HCT116 (cell line): ENCODE measurements at regions not wholly inside any gene's neighbourhood (a gene's known extent, or its start where the extent isn't known, plus 50 kb on each side); places are given as distances from the start of the nearest gene placed in this dataset.

Source experiments
- ATAC-seq: fragments of 200-7000 bp; cut with Tn5 transposase; 2 replicates; pipeline ENCODE4 v1.9.1; 2020; ENCODE audit warnings: mild to moderate bottlenecking, moderate library complexity
- BruUV-seq: library from RNA; stranded (reverse); fragments of 400-500 nt; replicated peaks from 2 replicates; lab custom pipeline; 2021; lab: Mats Ljungman, UMichigan
- CTCF ChIA-PET: fragments of 300-600 bp; sonication (Branson Sonifier 250); formaldehyde crosslinking; loops from one replicate; lab custom pipeline; 2021; ENCODE audit warnings: antibody characterized with exemption; lab: Charles Lee
- POLR2A ChIA-PET: fragments of 300-600, 350-600 bp; sonication (Branson Sonifier 250); formaldehyde crosslinking; loops from one replicate; lab custom pipeline; 2021; ENCODE audit warnings: antibody characterized with exemption; lab: Charles Lee
- RAD21 ChIA-PET, 2 experiments: fragments of 300-600 bp; sonication (Branson Sonifier 250); formaldehyde crosslinking; loops; one replicate each; lab custom pipeline; 2023; ENCODE audit warnings: low total read pairs in 2 of 2; ENCODE audit not compliant: uncharacterized antibody in 2 of 2, unreplicated experiment in 2 of 2, low non-redundant PET in 1 of 2; lab: Charles Lee
- DNase-seq: peaks from one replicate; pipeline ENCODE4 v3.0.0-alpha.2; 2010; ENCODE audit warnings: low read depth, low spot score
- H2AFZ ChIP-seq: fragments of 200-600 bp; shearing (Covaris generic), sonication (generic); 2 replicates; pipeline ENCODE4 v1.6.1; 2017; ENCODE audit warnings: low read depth, mixed run types, mixed read lengths, antibody characterized with exemption, low read length; ENCODE audit not compliant: poor library complexity, severe bottlenecking
- H3K27ac ChIP-seq: 2 replicates; pipeline ENCODE4 v1.5.1; 2012; ENCODE audit warnings: low read depth, low read length
- H3K27me3 ChIP-seq: fragments of 200-600 bp; sonication (generic); 2 replicates; pipeline ENCODE4 v1.6.1; 2016; ENCODE audit warnings: mixed run types, low read length, mixed read lengths; ENCODE audit not compliant: insufficient read depth
- H3K36me3 ChIP-seq, 2 experiments: fragments of 200-500 bp in 1 of 2; fragments of 200-600 bp in 1 of 2; sonication (Bioruptor generic) in 1 of 2; sonication (generic) in 1 of 2; 2 replicates each; pipeline versions ENCODE4 v1.5.1 to v1.6.1; 2014 to 2016; ENCODE audit warnings: low read length in 2 of 2, inconsistent platforms in 1 of 2, mixed read lengths in 1 of 2, mixed run types in 1 of 2; ENCODE audit not compliant: insufficient read depth in 2 of 2, control insufficient read depth in 1 of 2
- H3K4me1 ChIP-seq, 2 experiments: fragments of 200-600 bp in 1 of 2; sonication (generic) in 1 of 2; 2 replicates each; pipeline versions ENCODE4 v1.5.1 to v1.6.1; 2012 to 2017; ENCODE audit warnings: low read length in 2 of 2, inconsistent platforms in 1 of 2, mild to moderate bottlenecking in 1 of 2, mixed read lengths in 1 of 2, mixed run types in 1 of 2, moderate library complexity in 1 of 2; ENCODE audit not compliant: insufficient read depth in 2 of 2, control insufficient read depth in 1 of 2
- H3K4me2 ChIP-seq: fragments of 200-600 bp; sonication (generic); 2 replicates; pipeline ENCODE4 v1.6.1; 2017; ENCODE audit warnings: mixed run types, low read length, mixed read lengths
- H3K4me3 ChIP-seq, 2 experiments: fragments of 200-600 bp in 1 of 2; sonication (generic) in 1 of 2; replicated peaks in 1 of 2; 2 replicates each; pipeline ENCODE4 v1.5.1; 2011 to 2016; ENCODE audit warnings: low read length in 2 of 2, control low read depth in 1 of 2, low read depth in 1 of 2, mild to moderate bottlenecking in 1 of 2, mixed read lengths in 1 of 2, mixed run types in 1 of 2
- H3K79me2 ChIP-seq: fragments of 200-600 bp; sonication (generic); 2 replicates; pipeline ENCODE4 v1.6.1; 2017; ENCODE audit warnings: mild to moderate bottlenecking, mixed run types, low read length, moderate library complexity, mixed read lengths; ENCODE audit not compliant: insufficient read depth
- H3K9ac ChIP-seq: fragments of 200-600 bp; sonication (generic); 2 replicates; pipeline ENCODE4 v1.6.1; 2016; ENCODE audit warnings: low read length, mixed read lengths
- H3K9me2 ChIP-seq: fragments of 200-600 bp; sonication (generic), shearing (Covaris generic); 2 replicates; pipeline ENCODE4 v1.6.1; 2017; ENCODE audit warnings: mixed run types, mild to moderate bottlenecking, moderate library complexity; ENCODE audit not compliant: insufficient read depth
- H3K9me3 ChIP-seq, 2 experiments: fragments of 200-500 bp in 1 of 2; fragments of 200-600 bp in 1 of 2; sonication (Bioruptor generic) in 1 of 2; sonication (generic) in 1 of 2; 2 replicates each; pipeline ENCODE4 v1.6.1; 2014 to 2017; ENCODE audit warnings: low read length in 2 of 2, mixed read lengths in 2 of 2, inconsistent platforms in 1 of 2, low read depth in 1 of 2, mild to moderate bottlenecking in 1 of 2, mixed run types in 1 of 2, moderate library complexity in 1 of 2; ENCODE audit not compliant: control insufficient read depth in 1 of 2, insufficient read depth in 1 of 2
- H4K20me1 ChIP-seq: fragments of 200-600 bp; sonication (generic), shearing (Covaris generic); 2 replicates; pipeline ENCODE4 v1.6.1; 2017; ENCODE audit warnings: mixed run types, mild to moderate bottlenecking, moderate library complexity; ENCODE audit not compliant: insufficient read depth
- CEBPB ChIP-seq: IDR thresholded peaks from 2 replicates; pipeline ENCODE4 v1.6.1; 2012; ENCODE audit warnings: low read depth
- EGR1 ChIP-seq: IDR thresholded peaks from 2 replicates; pipeline ENCODE4 v1.6.1; 2012; ENCODE audit warnings: low read depth
- ELF1 ChIP-seq: IDR thresholded peaks from 2 replicates; pipeline ENCODE4 v1.6.1; 2012; ENCODE audit warnings: low read depth, borderline replicate concordance
- EZH2 ChIP-seq: fragments of 200-600 bp; sonication (generic); IDR thresholded peaks from 2 replicates; pipeline ENCODE4 v1.6.1; 2017; ENCODE audit warnings: antibody characterized with exemption, mixed run types
- EZH2phosphoT487 ChIP-seq: fragments of 200-600 bp; IDR thresholded peaks from 2 replicates; pipeline ENCODE4 v1.6.1; 2018; ENCODE audit warnings: antibody characterized with exemption, borderline replicate concordance
- FOSL1 ChIP-seq: IDR thresholded peaks from 2 replicates; pipeline ENCODE4 v1.6.1; 2012; ENCODE audit warnings: low read depth
- JUND ChIP-seq: IDR thresholded peaks from 2 replicates; pipeline ENCODE4 v1.6.1; 2012
- POLR2A ChIP-seq: IDR thresholded peaks from 2 replicates; pipeline ENCODE4 v1.7.0; 2011; ENCODE audit warnings: borderline replicate concordance; ENCODE audit not compliant: insufficient read depth, insufficient read length; ENCODE audit errors: extremely low read depth
- POLR2AphosphoS5 ChIP-seq: IDR thresholded peaks from 2 replicates; pipeline ENCODE4 v1.6.1; 2011; ENCODE audit warnings: mild to moderate bottlenecking, low read depth, low read length, moderate library complexity
- SP1 ChIP-seq: IDR thresholded peaks from 2 replicates; pipeline ENCODE4 v1.6.1; 2012; ENCODE audit warnings: low read depth
- TCF7L2 ChIP-seq: IDR thresholded peaks from 2 replicates; pipeline ENCODE4 v1.7.0; 2011; ENCODE audit warnings: borderline replicate concordance, inconsistent platforms; ENCODE audit not compliant: insufficient read depth, insufficient read length; ENCODE audit errors: extremely low read depth
- YY1 ChIP-seq: IDR thresholded peaks from 2 replicates; pipeline ENCODE4 v1.6.1; 2011; ENCODE audit warnings: low read length, low read depth, moderate library complexity, mild to moderate bottlenecking; ENCODE audit not compliant: insufficient replicate concordance; ENCODE audit errors: extremely low read depth
- ZFX ChIP-seq: fragments of 450-650 bp; IDR thresholded peaks from 2 replicates; pipeline ENCODE4 v1.6.1; 2017
- ZNF274 ChIP-seq: fragments of 200-500 bp; sonication (Bioruptor generic); IDR thresholded peaks from 2 replicates; pipeline ENCODE4 v1.6.1; 2014; ENCODE audit warnings: mild to moderate bottlenecking, low read depth, low read length, inconsistent platforms
- intact Hi-C: fragments of 100-400 bp; cut with micrococcal nuclease; formaldehyde crosslinking; loops from 2 replicates; pipeline ENCODE4 v1.10.0; 2022
- TF ChIP-seq, protein P1 (sequence below): IDR thresholded peaks from 2 replicates; pipeline ENCODE4 v1.6.1; 2011; ENCODE audit warnings: mild to moderate bottlenecking, low read length, moderate library complexity; ENCODE audit not compliant: insufficient replicate concordance; ENCODE audit errors: extremely low read depth
- TF ChIP-seq, protein P2 (sequence below): IDR thresholded peaks from 2 replicates; pipeline ENCODE4 v1.6.1; 2012
- TF ChIP-seq, protein P3 (sequence below), 3 experiments: fragments of 200-600 bp in 1 of 3; sonication (generic) in 1 of 3; IDR thresholded peaks in 2 of 3; conservative IDR thresholded peaks in 1 of 3; 2 replicates each; pipeline ENCODE4 v1.5.1; 2012 to 2017; ENCODE audit warnings: low read depth in 2 of 3, low read length in 2 of 3, antibody characterized with exemption in 1 of 3, borderline replicate concordance in 1 of 3, control low read depth in 1 of 3, mild to moderate bottlenecking in 1 of 3, mixed read lengths in 1 of 3, mixed run types in 1 of 3, moderate library complexity in 1 of 3; ENCODE audit not compliant: insufficient read depth in 1 of 3

DNA sequence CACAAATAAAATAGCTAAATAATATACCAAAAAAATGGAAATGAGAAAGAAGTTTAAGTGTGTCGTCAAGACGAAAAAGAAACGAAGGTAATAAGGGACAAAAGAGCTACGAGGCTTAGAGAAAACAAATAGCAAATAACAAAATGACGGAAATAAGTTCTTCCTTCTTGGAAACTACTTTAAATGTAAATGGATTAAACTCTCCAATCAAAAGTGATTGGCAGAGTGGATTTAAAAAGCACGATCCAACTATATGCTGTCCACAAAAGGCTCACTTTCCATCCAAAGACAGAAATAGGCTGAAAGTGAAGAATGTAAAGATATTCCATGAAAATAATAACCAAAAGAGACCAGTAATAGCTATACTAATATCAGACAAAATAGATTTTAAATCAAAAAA lies 82.4 kb downstream of the DIO3 start:
- ChIA-PET CTCF (no interaction called here), POLR2A (no interaction called here), RAD21 (no interaction called here)
- H2AFZ ChIP-seq: no peak overlapping the region
- TF ChIP-seq YY1 (no peak), ELF1 (no peak), CEBPB (no peak), TCF7L2 (no peak), EGR1 (no peak), FOSL1 (no peak), SP1 (no peak), ZFX (no peak), EZH2phosphoT487 (no peak), POLR2AphosphoS5 (no peak), EZH2 (no peak), JUND (no peak), ZNF274 (no peak), POLR2A (no peak)
- TF ChIP-seq, protein P1, sequence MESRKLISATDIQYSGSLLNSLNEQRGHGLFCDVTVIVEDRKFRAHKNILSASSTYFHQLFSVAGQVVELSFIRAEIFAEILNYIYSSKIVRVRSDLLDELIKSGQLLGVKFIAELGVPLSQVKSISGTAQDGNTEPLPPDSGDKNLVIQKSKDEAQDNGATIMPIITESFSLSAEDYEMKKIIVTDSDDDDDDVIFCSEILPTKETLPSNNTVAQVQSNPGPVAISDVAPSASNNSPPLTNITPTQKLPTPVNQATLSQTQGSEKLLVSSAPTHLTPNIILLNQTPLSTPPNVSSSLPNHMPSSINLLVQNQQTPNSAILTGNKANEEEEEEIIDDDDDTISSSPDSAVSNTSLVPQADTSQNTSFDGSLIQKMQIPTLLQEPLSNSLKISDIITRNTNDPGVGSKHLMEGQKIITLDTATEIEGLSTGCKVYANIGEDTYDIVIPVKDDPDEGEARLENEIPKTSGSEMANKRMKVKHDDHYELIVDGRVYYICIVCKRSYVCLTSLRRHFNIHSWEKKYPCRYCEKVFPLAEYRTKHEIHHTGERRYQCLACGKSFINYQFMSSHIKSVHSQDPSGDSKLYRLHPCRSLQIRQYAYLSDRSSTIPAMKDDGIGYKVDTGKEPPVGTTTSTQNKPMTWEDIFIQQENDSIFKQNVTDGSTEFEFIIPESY: no peak
- TF ChIP-seq, protein P2, sequence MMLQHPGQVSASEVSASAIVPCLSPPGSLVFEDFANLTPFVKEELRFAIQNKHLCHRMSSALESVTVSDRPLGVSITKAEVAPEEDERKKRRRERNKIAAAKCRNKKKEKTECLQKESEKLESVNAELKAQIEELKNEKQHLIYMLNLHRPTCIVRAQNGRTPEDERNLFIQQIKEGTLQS: no peak
- TF ChIP-seq, protein P3, sequence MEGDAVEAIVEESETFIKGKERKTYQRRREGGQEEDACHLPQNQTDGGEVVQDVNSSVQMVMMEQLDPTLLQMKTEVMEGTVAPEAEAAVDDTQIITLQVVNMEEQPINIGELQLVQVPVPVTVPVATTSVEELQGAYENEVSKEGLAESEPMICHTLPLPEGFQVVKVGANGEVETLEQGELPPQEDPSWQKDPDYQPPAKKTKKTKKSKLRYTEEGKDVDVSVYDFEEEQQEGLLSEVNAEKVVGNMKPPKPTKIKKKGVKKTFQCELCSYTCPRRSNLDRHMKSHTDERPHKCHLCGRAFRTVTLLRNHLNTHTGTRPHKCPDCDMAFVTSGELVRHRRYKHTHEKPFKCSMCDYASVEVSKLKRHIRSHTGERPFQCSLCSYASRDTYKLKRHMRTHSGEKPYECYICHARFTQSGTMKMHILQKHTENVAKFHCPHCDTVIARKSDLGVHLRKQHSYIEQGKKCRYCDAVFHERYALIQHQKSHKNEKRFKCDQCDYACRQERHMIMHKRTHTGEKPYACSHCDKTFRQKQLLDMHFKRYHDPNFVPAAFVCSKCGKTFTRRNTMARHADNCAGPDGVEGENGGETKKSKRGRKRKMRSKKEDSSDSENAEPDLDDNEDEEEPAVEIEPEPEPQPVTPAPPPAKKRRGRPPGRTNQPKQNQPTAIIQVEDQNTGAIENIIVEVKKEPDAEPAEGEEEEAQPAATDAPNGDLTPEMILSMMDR (IDR thresholded peaks at IDR 0.05 in 2 of 3, conservative IDR thresholded peaks at IDR 0.05 in 1 of 3; ENCODE audit: borderline replicate concordance in 1 of 3, insufficient read depth in 1 of 3, low read depth in 2 of 3, low read length in 2 of 3): no peak
- H3K27ac ChIP-seq: no peak overlapping the region
- BruUV-seq: no TSS peak
- H3K9me3 ChIP-seq: no peaks in the 10 kb centered on the region; a peak in 2 of 4 replicates
- intact Hi-C loops: no loop called here
- DNase-seq: no peak
- H3K4me1 ChIP-seq: no peaks in the 10 kb centered on the region
- ATAC-seq: no peak
- H3K4me2 ChIP-seq: no peak overlapping the region
- no peaks in the 10 kb centered on the region for H3K36me3 ChIP-seq
- no peaks in the 10 kb centered on the region for H3K79me2 ChIP-seq
- H4K20me1 ChIP-seq: no peaks in the 10 kb centered on the region
- H3K4me3 ChIP-seq: no peak overlapping the region
- H3K27me3 ChIP-seq: no peaks in the 10 kb centered on the region
- no peak overlapping the region for H3K9ac ChIP-seq
- H3K9me2 ChIP-seq: no peaks in the 10 kb centered on the region
